Gastrocnemius medialis (tissue), 4 donors: ENCODE measurements at regions not wholly inside any gene's neighbourhood (a gene's known extent, or its start where the extent isn't known, plus 50 kb on each side); places are given as distances from the start of the nearest gene placed in this dataset.

Experiments used
- POLR2A ChIP-seq, 2 donors: fragments of 450-650 bp; IDR thresholded peaks; one replicate each; pipeline ENCODE4 v1.6.1; 2017; ENCODE audit warnings: antibody characterized with exemption in 2 of 2, mild to moderate bottlenecking in 2 of 2, moderate library complexity in 2 of 2
- TF ChIP-seq, protein P1 (sequence below), 5 experiments: fragments of 450-650 bp in 3 of 5; fragments of 200-600 bp in 2 of 5; sonication (generic) in 2 of 5; IDR thresholded peaks in 4 of 5; conservative IDR thresholded peaks in 1 of 5; 1 replicate in 4 of 5; 2 replicates in 1 of 5; pipeline ENCODE4 v1.5.1; 2016 to 2019; ENCODE audit warnings: antibody characterized with exemption in 5 of 5, mild to moderate bottlenecking in 3 of 5, moderate library complexity in 3 of 5

DNA sequence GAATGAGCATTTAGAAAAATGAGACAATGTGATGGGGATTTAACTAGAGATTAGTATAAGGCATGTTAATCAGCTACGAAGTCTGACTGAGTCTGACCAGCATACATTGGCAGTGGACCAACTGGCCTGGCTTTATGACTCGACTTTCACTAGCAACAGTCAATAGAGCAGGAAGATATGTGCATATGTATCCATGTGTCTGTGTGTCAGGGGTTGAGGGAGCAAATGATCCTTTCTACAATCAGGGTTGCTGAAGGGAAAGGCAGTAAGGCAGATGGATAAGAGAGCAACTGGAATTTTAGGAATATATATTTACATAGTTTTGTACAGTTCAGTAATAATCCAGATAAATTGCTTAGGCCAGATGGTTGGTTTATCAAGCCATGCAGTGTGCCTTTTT, 645.6 kb downstream of the PLA2G4A start:
- TF ChIP-seq, protein P1, sequence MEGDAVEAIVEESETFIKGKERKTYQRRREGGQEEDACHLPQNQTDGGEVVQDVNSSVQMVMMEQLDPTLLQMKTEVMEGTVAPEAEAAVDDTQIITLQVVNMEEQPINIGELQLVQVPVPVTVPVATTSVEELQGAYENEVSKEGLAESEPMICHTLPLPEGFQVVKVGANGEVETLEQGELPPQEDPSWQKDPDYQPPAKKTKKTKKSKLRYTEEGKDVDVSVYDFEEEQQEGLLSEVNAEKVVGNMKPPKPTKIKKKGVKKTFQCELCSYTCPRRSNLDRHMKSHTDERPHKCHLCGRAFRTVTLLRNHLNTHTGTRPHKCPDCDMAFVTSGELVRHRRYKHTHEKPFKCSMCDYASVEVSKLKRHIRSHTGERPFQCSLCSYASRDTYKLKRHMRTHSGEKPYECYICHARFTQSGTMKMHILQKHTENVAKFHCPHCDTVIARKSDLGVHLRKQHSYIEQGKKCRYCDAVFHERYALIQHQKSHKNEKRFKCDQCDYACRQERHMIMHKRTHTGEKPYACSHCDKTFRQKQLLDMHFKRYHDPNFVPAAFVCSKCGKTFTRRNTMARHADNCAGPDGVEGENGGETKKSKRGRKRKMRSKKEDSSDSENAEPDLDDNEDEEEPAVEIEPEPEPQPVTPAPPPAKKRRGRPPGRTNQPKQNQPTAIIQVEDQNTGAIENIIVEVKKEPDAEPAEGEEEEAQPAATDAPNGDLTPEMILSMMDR (IDR thresholded peaks at IDR 0.05 in 4 of 5, conservative IDR thresholded peaks at IDR 0.05 in 1 of 5), result no peak
- no peak for TF ChIP-seq POLR2A (IDR thresholded peaks at IDR 0.05)
